ENCODE measurements at regions not wholly inside any gene's neighbourhood (a gene's known extent, or its start where the extent isn't known, plus 50 kb on each side); places are given as distances from the start of the nearest gene placed in this dataset.

GRCh38 chr1:38431535-38432376 is 385.2 kb upstream of the POU3F1 start:
- Mint-ChIP-seq H3K9me3 (no peaks in the 10 kb centered on the region), H3K4me1 (ENCODE audit: low read depth) (no peaks in the 10 kb centered on the region), H3K36me3 (ENCODE audit: low read depth) (no peaks in the 10 kb centered on the region), H3K27me3 (peaks cover 19% of the 10 kb centered on the region), H3K27ac (no peak overlapping the region), H3K4me3 (no peak overlapping the region)
- DNase-seq = no peak

GRCh38 chr1:38430949-38431348 is 384.4 kb upstream of the POU3F1 start:
- Mint-ChIP-seq H3K27me3 (peaks cover 27% of the 10 kb centered on the region), H3K4me1 (ENCODE audit: low read depth) (no peaks in the 10 kb centered on the region), H3K4me3 (no peak overlapping the region), H3K36me3 (ENCODE audit: low read depth) (no peaks in the 10 kb centered on the region), H3K27ac (no peak overlapping the region), H3K9me3 (no peaks in the 10 kb centered on the region)
- no peak for DNase-seq

- DNase-seq = no peak
- Mint-ChIP-seq H3K27me3 (peaks cover 41% of the 10 kb centered on the region), H3K9me3 (peaks cover 6% of the 10 kb centered on the region), H3K36me3 (ENCODE audit: low read depth) (no peaks in the 10 kb centered on the region), H3K27ac (no peak overlapping the region), H3K4me3 (no peak overlapping the region), H3K4me1 (ENCODE audit: low read depth) (no peaks in the 10 kb centered on the region)
Observed at GRCh38 chr1:38424677-38425076, 378.1 kb upstream of the POU3F1 start.

- no peak overlapping the region for H3K27ac Mint-ChIP-seq
- DNase-seq = no peak
- H3K9me3 Mint-ChIP-seq = peaks cover 6% of the 10 kb centered on the region
- no peaks in the 10 kb centered on the region for H3K36me3 Mint-ChIP-seq (ENCODE audit: low read depth)
- H3K27me3 Mint-ChIP-seq = peaks cover 30% of the 10 kb centered on the region
- no peaks in the 10 kb centered on the region for H3K4me1 Mint-ChIP-seq (ENCODE audit: low read depth)
- no peak overlapping the region for H3K4me3 Mint-ChIP-seq
Observed at GRCh38 chr1:38420666-38421065, 374.1 kb upstream of the POU3F1 start.

- no peak overlapping the region for H3K4me3 Mint-ChIP-seq
- no peaks in the 10 kb centered on the region for H3K4me1 Mint-ChIP-seq (ENCODE audit: low read depth)
- DNase-seq = no peak
- no peak overlapping the region for H3K27ac Mint-ChIP-seq
- peaks cover 20% of the 10 kb centered on the region for H3K27me3 Mint-ChIP-seq
- H3K9me3 Mint-ChIP-seq = peaks cover 6% of the 10 kb centered on the region
- no peaks in the 10 kb centered on the region for H3K36me3 Mint-ChIP-seq (ENCODE audit: low read depth)
Observed at GRCh38 chr1:38418195-38419030, 371.8 kb upstream of the POU3F1 start.

GRCh38 chr1:38403667-38404066 is 357.1 kb upstream of the POU3F1 start:
- Mint-ChIP-seq H3K4me1 (ENCODE audit: low read depth) (no peaks in the 10 kb centered on the region), H3K36me3 (ENCODE audit: low read depth) (no peaks in the 10 kb centered on the region), H3K4me3 (no peak overlapping the region), H3K27ac (no peak overlapping the region), H3K27me3 (peaks cover 49% of the 10 kb centered on the region), H3K9me3 (peaks cover 15% of the 10 kb centered on the region)
- DNase-seq = no peak

GRCh38 chr1:38402230-38402815 is 355.7 kb upstream of the POU3F1 start:
- no peak overlapping the region for H3K4me3 Mint-ChIP-seq
- peaks cover 48% of the 10 kb centered on the region for H3K27me3 Mint-ChIP-seq
- H3K36me3 Mint-ChIP-seq (ENCODE audit: low read depth) = no peaks in the 10 kb centered on the region
- H3K4me1 Mint-ChIP-seq (ENCODE audit: low read depth) = no peaks in the 10 kb centered on the region
- H3K9me3 Mint-ChIP-seq = peaks cover 15% of the 10 kb centered on the region
- H3K27ac Mint-ChIP-seq = no peak overlapping the region
- no peak for DNase-seq

- Mint-ChIP-seq H3K4me1 (ENCODE audit: low read depth) (no peaks in the 10 kb centered on the region), H3K27ac (no peak overlapping the region), H3K4me3 (no peak overlapping the region), H3K9me3 (peaks cover 9% of the 10 kb centered on the region), H3K27me3 (peaks cover 45% of the 10 kb centered on the region), H3K36me3 (ENCODE audit: low read depth) (no peaks in the 10 kb centered on the region)
- DNase-seq = no peak
Observed at GRCh38 chr1:38396606-38397005, 350.0 kb upstream of the POU3F1 start.

GRCh38 chr1:38394303-38394702 is 347.7 kb upstream of the POU3F1 start:
- Mint-ChIP-seq H3K27me3 (peaks cover 51% of the 10 kb centered on the region), H3K27ac (no peak overlapping the region), H3K36me3 (ENCODE audit: low read depth) (no peaks in the 10 kb centered on the region), H3K4me3 (no peak overlapping the region), H3K9me3 (peaks cover 19% of the 10 kb centered on the region), H3K4me1 (ENCODE audit: low read depth) (no peaks in the 10 kb centered on the region)
- no peak for DNase-seq

- Mint-ChIP-seq H3K27ac (no peak overlapping the region), H3K4me3 (no peak overlapping the region), H3K27me3 (peaks cover 45% of the 10 kb centered on the region), H3K4me1 (ENCODE audit: low read depth) (no peaks in the 10 kb centered on the region), H3K9me3 (peaks cover 19% of the 10 kb centered on the region), H3K36me3 (ENCODE audit: low read depth) (no peaks in the 10 kb centered on the region)
- no peak for DNase-seq
Observed at GRCh38 chr1:38392861-38393260, 346.3 kb upstream of the POU3F1 start.

- no peaks in the 10 kb centered on the region for H3K4me1 Mint-ChIP-seq (ENCODE audit: low read depth)
- no peak for DNase-seq
- H3K9me3 Mint-ChIP-seq = no peaks in the 10 kb centered on the region
- H3K27ac Mint-ChIP-seq = no peak overlapping the region
- peaks cover 7% of the 10 kb centered on the region for H3K27me3 Mint-ChIP-seq
- H3K36me3 Mint-ChIP-seq (ENCODE audit: low read depth) = no peaks in the 10 kb centered on the region
- H3K4me3 Mint-ChIP-seq = no peak overlapping the region
Observed at GRCh38 chr1:38381256-38381655, 334.7 kb upstream of the POU3F1 start.

- no peak for DNase-seq
- Mint-ChIP-seq H3K9me3 (peaks cover 14% of the 10 kb centered on the region), H3K36me3 (ENCODE audit: low read depth) (no peaks in the 10 kb centered on the region), H3K4me3 (no peak overlapping the region), H3K27me3 (peaks cover 6% of the 10 kb centered on the region), H3K4me1 (ENCODE audit: low read depth) (no peaks in the 10 kb centered on the region), H3K27ac (no peak overlapping the region)
Observed at GRCh38 chr1:38376577-38376976, 330.0 kb upstream of the POU3F1 start.

- H3K27me3 Mint-ChIP-seq = peaks cover 13% of the 10 kb centered on the region
Observed at GRCh38 chr1:38375035-38375434, 328.4 kb upstream of the POU3F1 start.

GRCh38 chr1:38371505-38371844 is 324.9 kb upstream of the POU3F1 start:
- no peak for DNase-seq
- Mint-ChIP-seq H3K36me3 (ENCODE audit: low read depth) (no peaks in the 10 kb centered on the region), H3K9me3 (peaks cover 14% of the 10 kb centered on the region), H3K4me3 (no peak overlapping the region), H3K4me1 (ENCODE audit: low read depth) (no peaks in the 10 kb centered on the region), H3K27me3 (peaks cover 17% of the 10 kb centered on the region), H3K27ac (no peak overlapping the region)

More at GRCh38 chr1:38375035-38375434, 328.4 kb upstream of the POU3F1 start:
- Mint-ChIP-seq H3K36me3 (ENCODE audit: low read depth) (no peaks in the 10 kb centered on the region), H3K9me3 (peaks cover 14% of the 10 kb centered on the region), H3K4me1 (ENCODE audit: low read depth) (no peaks in the 10 kb centered on the region), H3K27ac (no peak overlapping the region), H3K4me3 (no peak overlapping the region)
- no peak for DNase-seq

Measured in activated T-cell treated with anti-CD3 and anti-CD28 coated beads, Interleukin-2, amount 50 U/mL, for 24 hours (primary cell).